SK-N-SH (cell line): ENCODE measurements at regions not wholly inside any gene's neighbourhood (a gene's known extent, or its start where the extent isn't known, plus 50 kb on each side); places are given as distances from the start of the nearest gene placed in this dataset.

Experiments used
- CTCF ChIA-PET: fragments of 300-600, 350-600 bp; formaldehyde crosslinking; extraction: SDS; loops from one replicate; lab custom pipeline; 2021; lab: Yijun Ruan, JAX
- POLR2A ChIA-PET: fragments of 350-600 bp; sonication (Branson Sonifier 250); formaldehyde crosslinking; extraction: SDS; loops from one replicate; lab custom pipeline; 2020; ENCODE audit warnings: antibody characterized with exemption, inconsistent platforms; lab: Yijun Ruan, JAX
- DNase-seq: peaks from one replicate; pipeline ENCODE4 v3.0.0; 2012
- H2AFZ ChIP-seq: fragments of 200-600 bp; sonication (generic); 2 replicates; pipeline ENCODE4 v1.8.1; 2016; ENCODE audit warnings: antibody characterized with exemption, mild to moderate bottlenecking, low read depth
- H3F3A ChIP-seq: fragments of 200-600 bp; sonication (generic); replicated peaks from 2 replicates; pipeline ENCODE3; 2016; ENCODE audit warnings: antibody characterized with exemption, mild to moderate bottlenecking; ENCODE audit not compliant: insufficient read depth
- H3K27ac ChIP-seq, 2 experiments: fragments of 200-500 bp in 1 of 2; fragments of 200-600 bp in 1 of 2; sonication (Bioruptor generic) in 1 of 2; sonication (generic), shearing (Covaris generic) in 1 of 2; 2 replicates each; pipeline versions ENCODE4 v1.5.1 to v1.6.1; 2014 to 2016; ENCODE audit warnings: low read depth in 2 of 2, inconsistent platforms in 1 of 2, low read length in 1 of 2, mild to moderate bottlenecking in 1 of 2, mixed read lengths in 1 of 2
- H3K27me3 ChIP-seq: fragments of 200-600 bp; sonication (generic), shearing (Covaris generic); 2 replicates; pipeline ENCODE4 v1.6.1; 2016; ENCODE audit warnings: mixed run types; ENCODE audit not compliant: insufficient read depth
- H3K36me3 ChIP-seq, 2 experiments: fragments of 200-500 bp in 1 of 2; fragments of 200-600 bp in 1 of 2; sonication (Bioruptor generic) in 1 of 2; sonication (generic) in 1 of 2; replicated peaks in 1 of 2; 2 replicates each; pipeline versions ENCODE3 to v1.5.1; 2014 to 2016; ENCODE audit warnings: low read length in 1 of 2, mild to moderate bottlenecking in 1 of 2; ENCODE audit not compliant: insufficient read depth in 2 of 2, control insufficient read depth in 1 of 2
- H3K4me1 ChIP-seq, 2 experiments: fragments of 200-500 bp in 1 of 2; fragments of 200-600 bp in 1 of 2; sonication (Bioruptor generic) in 1 of 2; sonication (generic), shearing (Covaris generic) in 1 of 2; 2 replicates each; pipeline versions ENCODE4 v1.5.1 to v1.6.1; 2014 to 2016; ENCODE audit warnings: low read depth in 1 of 2, low read length in 1 of 2, mixed run types in 1 of 2; ENCODE audit not compliant: insufficient read depth in 2 of 2, control insufficient read depth in 1 of 2
- H3K4me2 ChIP-seq: fragments of 200-600 bp; sonication (generic), shearing (Covaris generic); 2 replicates; pipeline ENCODE4 v1.6.1; 2017; ENCODE audit warnings: mixed run types
- H3K4me3 ChIP-seq, 2 experiments: fragments of 200-500 bp in 1 of 2; fragments of 200-600 bp in 1 of 2; sonication (Bioruptor generic) in 1 of 2; sonication (generic), shearing (Covaris generic) in 1 of 2; 2 replicates each; pipeline versions ENCODE4 v1.5.1 to v1.8.1; 2014 to 2016; ENCODE audit warnings: low read depth in 2 of 2, inconsistent platforms in 1 of 2, low read length in 1 of 2, mild to moderate bottlenecking in 1 of 2, mixed read lengths in 1 of 2, moderate library complexity in 1 of 2
- H3K79me2 ChIP-seq: fragments of 200-600 bp; sonication (generic); 2 replicates; pipeline ENCODE4 v1.8.1; 2017; ENCODE audit warnings: mild to moderate bottlenecking; ENCODE audit not compliant: insufficient read depth
- H3K9ac ChIP-seq: fragments of 200-600 bp; sonication (generic); 2 replicates; pipeline ENCODE4 v1.6.1; 2017; ENCODE audit warnings: mixed run types
- H3K9me2 ChIP-seq: fragments of 200-600 bp; sonication (generic); 2 replicates; pipeline ENCODE4 v1.6.1; 2017; ENCODE audit warnings: mixed run types
- H3K9me3 ChIP-seq: fragments of 200-600 bp; sonication (generic); 2 replicates; pipeline ENCODE4 v1.6.1; 2017; ENCODE audit warnings: mixed run types, mild to moderate bottlenecking, moderate library complexity
- H4K20me1 ChIP-seq: fragments of 200-600 bp; sonication (generic); 2 replicates; pipeline ENCODE4 v1.6.1; 2017; ENCODE audit warnings: mild to moderate bottlenecking, mixed run types; ENCODE audit not compliant: insufficient read depth
- CHD2 ChIP-seq: fragments of 150-350 bp; IDR thresholded peaks from 2 replicates; pipeline ENCODE4 v1.6.1; 2018; ENCODE audit warnings: low read length; ENCODE audit not compliant: partially characterized antibody
- CTCF ChIP-seq: fragments of 200-600 bp; sonication (generic); IDR thresholded peaks from 2 replicates; pipeline ENCODE4 v1.6.1; 2017; ENCODE audit warnings: antibody characterized with exemption, mild to moderate bottlenecking, moderate library complexity
- ELF1 ChIP-seq: IDR thresholded peaks from 2 replicates; pipeline ENCODE4 v1.4.0; 2012
- EP300 ChIP-seq, 2 experiments: IDR thresholded peaks; 2 replicates each; pipeline versions ENCODE4 v1.4.0 to v1.6.1; 2012; ENCODE audit warnings: borderline replicate concordance in 1 of 2, low read depth in 1 of 2, low read length in 1 of 2
- FOXM1 ChIP-seq: IDR thresholded peaks from 2 replicates; pipeline ENCODE4 v1.4.0; 2012; ENCODE audit warnings: low read depth, mild to moderate bottlenecking
- GABPA ChIP-seq: IDR thresholded peaks from 2 replicates; pipeline ENCODE4 v1.4.0; 2012; ENCODE audit warnings: low read depth, mild to moderate bottlenecking
- IRF3 ChIP-seq: fragments of 150-350 bp; IDR thresholded peaks from 2 replicates; pipeline ENCODE4 v1.6.1; 2016; ENCODE audit warnings: mild to moderate bottlenecking, low read depth, low read length
- MXI1 ChIP-seq: IDR thresholded peaks from 2 replicates; pipeline ENCODE4 v1.6.1; 2012; ENCODE audit warnings: mild to moderate bottlenecking, low read depth, low read length, improper control_type of control experiment
- NFIC ChIP-seq: IDR thresholded peaks from 2 replicates; pipeline ENCODE4 v1.4.0; 2012; ENCODE audit warnings: borderline replicate concordance
- NRF1 ChIP-seq: IDR thresholded peaks from 2 replicates; pipeline ENCODE4 v1.6.1; 2012; ENCODE audit warnings: low read depth, mild to moderate bottlenecking, low read length
- POLR2AphosphoS5 ChIP-seq: IDR thresholded peaks from 2 replicates; pipeline ENCODE4 v1.6.1; 2012; ENCODE audit warnings: low read depth, low read length
- RAD21 ChIP-seq: IDR thresholded peaks from 2 replicates; pipeline ENCODE4 v1.6.1; 2012; ENCODE audit warnings: mild to moderate bottlenecking, low read length
- RFX5 ChIP-seq: IDR thresholded peaks from 2 replicates; pipeline ENCODE4 v1.6.1; 2012; ENCODE audit warnings: mild to moderate bottlenecking, improper control_type of control experiment, low read length
- SIN3A ChIP-seq: IDR thresholded peaks from 2 replicates; pipeline ENCODE4 v1.6.1; 2012; ENCODE audit warnings: low read depth, mild to moderate bottlenecking, low read length, moderate library complexity, borderline replicate concordance
- SMC3 ChIP-seq: IDR thresholded peaks from 2 replicates; pipeline ENCODE4 v1.6.1; 2012; ENCODE audit warnings: low read depth, low read length, improper control_type of control experiment
- TAF1 ChIP-seq: IDR thresholded peaks from 2 replicates; pipeline ENCODE4 v1.6.1; 2012; ENCODE audit warnings: low read depth, mild to moderate bottlenecking, low read length, moderate library complexity, borderline replicate concordance
- TEAD4 ChIP-seq: IDR thresholded peaks from 2 replicates; pipeline ENCODE4 v1.4.0; 2012; ENCODE audit warnings: mild to moderate bottlenecking, borderline replicate concordance; ENCODE audit not compliant: insufficient read depth
- ZBTB33 ChIP-seq: IDR thresholded peaks from 2 replicates; pipeline ENCODE4 v1.4.0; 2012; ENCODE audit warnings: low read depth, borderline replicate concordance
- WGBS: methylation state at CpG from one replicate; pipeline ENCODE4 v1.1.6; 2017; ENCODE audit warnings: low lambda C conversion rate; 5-methylcytosine and 5-hydroxymethylcytosine counted together
- TF ChIP-seq, protein P1 (sequence below): fragments of 150-350 bp; IDR thresholded peaks from 2 replicates; pipeline ENCODE4 v1.6.1; 2017; ENCODE audit warnings: antibody characterized with exemption, low read length, low read depth, borderline replicate concordance
- TF ChIP-seq, protein P2 (sequence below): IDR thresholded peaks from 2 replicates; pipeline ENCODE4; 2012
- TF ChIP-seq, protein P3 (sequence below): IDR thresholded peaks from 2 replicates; pipeline ENCODE4 v1.4.0; 2012; ENCODE audit warnings: low read depth, borderline replicate concordance

GRCh38 chr1:59188413-59189213 lies 108.3 kb upstream of the FGGY start (continued):
- TF ChIP-seq IRF3 = no peak

DNA sequence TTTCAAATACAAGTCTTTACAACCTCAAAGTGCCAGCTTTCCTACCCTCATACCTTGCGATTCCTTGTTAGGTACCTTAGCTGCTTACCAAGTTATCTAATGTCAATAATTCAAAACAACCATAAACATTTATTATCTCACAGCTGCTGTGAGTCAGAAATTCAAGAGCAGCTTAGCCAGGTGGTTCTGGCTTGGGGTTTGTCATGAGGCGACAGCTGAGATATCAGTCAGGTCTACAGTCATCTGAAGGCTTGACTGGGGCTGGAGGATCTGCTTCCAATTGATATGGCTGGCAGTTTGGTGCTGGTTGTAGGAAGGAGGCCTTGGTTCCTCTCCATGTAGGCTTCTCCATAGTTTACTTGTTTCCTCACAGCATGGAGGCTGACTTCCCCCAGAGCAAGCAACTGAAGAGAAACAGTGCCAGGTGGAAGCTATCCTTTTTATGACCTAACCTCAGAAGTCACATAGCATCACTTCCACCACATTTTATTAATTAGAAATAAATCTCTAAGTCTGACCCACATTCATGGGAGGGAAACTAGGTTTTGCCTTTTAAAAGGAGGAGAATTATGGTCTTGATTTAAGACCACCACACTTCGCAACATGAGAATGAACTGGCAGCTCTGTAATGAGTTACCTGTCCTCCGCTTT lies 103.3 kb upstream of the FGGY start:
- H3K36me3 ChIP-seq = no peaks in the 10 kb centered on the region
- 72% methylated on average over 4 of the region's 4 CpGs for WGBS
- TF ChIP-seq GABPA (no peak), CHD2 (no peak), ZBTB33 (no peak), RFX5 (no peak), TAF1 (no peak), CTCF (no peak), NFIC (no peak), NRF1 (no peak), MXI1 (no peak), POLR2AphosphoS5 (no peak), RAD21 (no peak), SMC3 (no peak), SIN3A (no peak), EP300 (IDR thresholded peaks at IDR 0.05; ENCODE audit: borderline replicate concordance in 1 of 2, low read depth in 1 of 2, low read length in 1 of 2) (no peak), ELF1 (no peak), FOXM1 (no peak), TEAD4 (no peak)
- TF ChIP-seq, protein P1, sequence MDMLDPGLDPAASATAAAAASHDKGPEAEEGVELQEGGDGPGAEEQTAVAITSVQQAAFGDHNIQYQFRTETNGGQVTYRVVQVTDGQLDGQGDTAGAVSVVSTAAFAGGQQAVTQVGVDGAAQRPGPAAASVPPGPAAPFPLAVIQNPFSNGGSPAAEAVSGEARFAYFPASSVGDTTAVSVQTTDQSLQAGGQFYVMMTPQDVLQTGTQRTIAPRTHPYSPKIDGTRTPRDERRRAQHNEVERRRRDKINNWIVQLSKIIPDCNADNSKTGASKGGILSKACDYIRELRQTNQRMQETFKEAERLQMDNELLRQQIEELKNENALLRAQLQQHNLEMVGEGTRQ = no peak
- TF ChIP-seq, protein P2, sequence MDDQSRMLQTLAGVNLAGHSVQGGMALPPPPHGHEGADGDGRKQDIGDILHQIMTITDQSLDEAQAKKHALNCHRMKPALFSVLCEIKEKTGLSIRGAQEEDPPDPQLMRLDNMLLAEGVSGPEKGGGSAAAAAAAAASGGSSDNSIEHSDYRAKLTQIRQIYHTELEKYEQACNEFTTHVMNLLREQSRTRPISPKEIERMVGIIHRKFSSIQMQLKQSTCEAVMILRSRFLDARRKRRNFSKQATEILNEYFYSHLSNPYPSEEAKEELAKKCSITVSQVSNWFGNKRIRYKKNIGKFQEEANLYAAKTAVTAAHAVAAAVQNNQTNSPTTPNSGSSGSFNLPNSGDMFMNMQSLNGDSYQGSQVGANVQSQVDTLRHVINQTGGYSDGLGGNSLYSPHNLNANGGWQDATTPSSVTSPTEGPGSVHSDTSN = no peak
- TF ChIP-seq, protein P3, sequence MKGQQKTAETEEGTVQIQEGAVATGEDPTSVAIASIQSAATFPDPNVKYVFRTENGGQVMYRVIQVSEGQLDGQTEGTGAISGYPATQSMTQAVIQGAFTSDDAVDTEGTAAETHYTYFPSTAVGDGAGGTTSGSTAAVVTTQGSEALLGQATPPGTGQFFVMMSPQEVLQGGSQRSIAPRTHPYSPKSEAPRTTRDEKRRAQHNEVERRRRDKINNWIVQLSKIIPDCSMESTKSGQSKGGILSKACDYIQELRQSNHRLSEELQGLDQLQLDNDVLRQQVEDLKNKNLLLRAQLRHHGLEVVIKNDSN = no peak
- TF ChIP-seq, all 33 proteins: peak for 0
- no peaks in the 10 kb centered on the region for H3F3A ChIP-seq
- H2AFZ ChIP-seq = no peak overlapping the region
- DNase-seq = no peak
- H3K4me1 ChIP-seq = no peaks in the 10 kb centered on the region
- CTCF ChIA-PET = no interaction called here
- POLR2A ChIA-PET = no interaction called here
- no peak overlapping the region for H3K27ac ChIP-seq
- no peak overlapping the region for H3K4me3 ChIP-seq
- no peaks in the 10 kb centered on the region for H3K79me2 ChIP-seq
- H3K9ac ChIP-seq = no peak overlapping the region
- no peak overlapping the region for H3K4me2 ChIP-seq
- 0 out of 2 replicates have a peak, but pooled peaks cover 6% of the 10 kb centered on the region for H3K9me3 ChIP-seq
- H3K9me2 ChIP-seq = no peaks in the 10 kb centered on the region
- H4K20me1 ChIP-seq = no peaks in the 10 kb centered on the region
- no peaks in the 10 kb centered on the region for H3K27me3 ChIP-seq
